Cardiac muscle cell (in vitro differentiated cells and primary cell): ENCODE measurements at regions not wholly inside any gene's neighbourhood (a gene's known extent, or its start where the extent isn't known, plus 50 kb on each side); places are given as distances from the start of the nearest gene placed in this dataset.
A peak's percentile ranks its signal among the peaks of the same experiment; 100 is the strongest.

ENCODE experiments used
- DNase-seq, 2 donors: peaks; one replicate each; pipeline versions ENCODE4 v3.0.0 to v3.0.0-alpha.2; 2010 to 2017; ENCODE audit warnings: low read depth in 1 of 2, low spot score in 1 of 2
- H3K27ac ChIP-seq: fragments of 200-600 bp; sonication (generic); 2 replicates; pipeline ENCODE4 v1.5.1; 2016
- H3K27me3 ChIP-seq: fragments of 200-600 bp; sonication (generic); 2 replicates; pipeline ENCODE4 v1.6.0; 2016; ENCODE audit warnings: control low read depth
- H3K36me3 ChIP-seq: fragments of 200-600 bp; sonication (generic); 2 replicates; pipeline ENCODE4 v1.5.1; 2016; ENCODE audit warnings: control low read depth
- H3K4me1 ChIP-seq: fragments of 200-600 bp; sonication (generic); 2 replicates; pipeline ENCODE4 v1.8.1; 2017; ENCODE audit warnings: low read depth, mild to moderate bottlenecking, mixed run types
- H3K4me3 ChIP-seq: fragments of 200-600 bp; sonication (generic); 2 replicates; pipeline ENCODE4 v1.5.1; 2016; ENCODE audit warnings: mild to moderate bottlenecking
- H3K9me3 ChIP-seq: fragments of 200-600 bp; sonication (generic); 2 replicates; pipeline ENCODE4 v1.5.1; 2017; ENCODE audit warnings: low read depth, mild to moderate bottlenecking, control low read depth
- CTCF ChIP-seq: IDR thresholded peaks from 2 replicates; pipeline ENCODE4 v1.5.1; 2012; ENCODE audit warnings: low read depth, mild to moderate bottlenecking, low read length

DNA sequence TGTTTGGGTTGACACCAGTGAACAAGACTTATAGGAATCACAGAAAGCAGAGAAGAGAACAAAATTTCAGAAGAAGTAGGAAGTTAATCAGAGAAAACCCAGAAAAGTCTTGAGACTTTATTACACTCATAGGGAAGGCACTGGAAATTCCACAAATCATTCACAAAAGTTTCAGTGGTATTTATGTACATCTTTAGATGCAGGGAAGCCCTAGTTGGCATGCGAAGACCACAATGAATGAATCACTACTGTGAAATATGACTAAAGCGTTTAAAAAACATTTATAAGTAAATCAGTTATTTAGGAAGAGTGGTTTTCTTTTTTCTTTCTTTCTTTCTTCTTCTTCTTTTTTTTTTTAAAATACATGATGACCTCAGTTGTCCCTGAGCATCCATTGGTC, 105.1 kb downstream of the NUP35 start:
- TF ChIP-seq CTCF = no peak
- no peak for DNase-seq
- Histone ChIP-seq H3K4me3 (no peak overlapping the region), H3K4me1 (peaks cover 11% of the 10 kb centered on the region), H3K27ac (no peak overlapping the region), H3K9me3 (no peaks in the 10 kb centered on the region), H3K27me3 (no peaks in the 10 kb centered on the region), H3K36me3 (no peaks in the 10 kb centered on the region)

DNA sequence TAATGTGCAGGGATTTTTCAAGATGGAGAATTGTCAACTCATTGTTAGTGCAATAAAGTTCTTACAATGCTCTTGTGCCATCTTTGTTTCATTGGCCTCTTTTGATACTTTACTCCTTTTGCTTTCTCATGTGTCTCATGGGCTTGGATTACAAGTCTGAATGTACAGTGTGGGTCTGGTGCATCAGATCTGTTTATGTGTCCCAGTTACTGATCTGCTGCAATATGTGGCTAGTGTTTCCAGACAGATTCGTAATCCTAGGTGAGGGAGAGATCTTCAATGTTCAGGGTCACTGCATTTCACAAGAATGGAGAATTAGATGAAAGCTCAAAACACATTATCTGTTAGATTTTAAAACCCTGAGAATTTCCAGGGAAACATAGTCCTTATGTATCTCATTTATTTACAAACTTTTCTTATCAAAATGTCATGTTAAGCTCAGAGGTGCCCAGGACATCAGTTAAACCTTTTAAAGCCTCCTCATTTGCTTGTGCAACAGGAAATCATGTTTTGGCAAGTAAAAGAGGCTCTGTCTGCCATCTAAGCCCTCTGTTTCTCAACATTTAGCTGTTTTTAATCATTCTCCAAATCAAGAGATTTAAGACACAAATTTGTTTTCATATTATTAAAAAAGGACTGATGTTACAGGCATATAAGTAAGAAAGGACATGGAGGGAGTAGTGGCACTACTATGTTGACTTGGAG, 108.1 kb downstream of the NUP35 start:
- Histone ChIP-seq H3K27ac (no peak overlapping the region), H3K4me3 (no peak overlapping the region), H3K4me1 (peaks cover 3% of the 10 kb centered on the region), H3K27me3 (no peaks in the 10 kb centered on the region), H3K9me3 (no peaks in the 10 kb centered on the region), H3K36me3 (no peaks in the 10 kb centered on the region)
- DNase-seq = peak in 1 of 2 donors; percentile 29
- TF ChIP-seq CTCF = no peak

GRCh38 chr2:183242937-183243336, 118.7 kb downstream of the NUP35 start:
- H3K4me1 ChIP-seq = no peaks in the 10 kb centered on the region
- no peak for TF ChIP-seq CTCF
- H3K27ac ChIP-seq = no peak overlapping the region
- no peaks in the 10 kb centered on the region for H3K27me3 ChIP-seq
- H3K36me3 ChIP-seq = no peaks in the 10 kb centered on the region
- H3K4me3 ChIP-seq = no peak overlapping the region
- peak; percentile 19 to 27 for DNase-seq
- H3K9me3 ChIP-seq = no peaks in the 10 kb centered on the region

DNA sequence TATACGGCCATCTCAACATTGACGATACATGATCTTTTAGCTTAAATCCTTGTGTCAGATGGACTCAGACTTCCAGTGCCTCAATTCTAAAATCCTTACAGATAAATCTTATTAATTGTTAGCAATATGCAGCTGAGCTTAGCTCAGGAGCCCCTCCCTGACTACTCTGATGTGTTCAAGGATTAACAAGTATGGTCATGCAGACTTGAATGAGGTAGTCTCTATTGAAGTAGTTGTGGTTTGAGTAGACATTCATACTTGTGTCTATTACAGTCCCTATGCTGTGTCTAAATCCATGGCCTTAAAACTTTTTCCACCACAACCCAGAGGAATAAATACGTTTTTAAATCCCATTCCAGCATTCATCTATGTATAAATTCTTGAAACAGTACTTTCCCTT, 119.5 kb downstream of the NUP35 start:
- no peaks in the 10 kb centered on the region for H3K27me3 ChIP-seq
- no peak overlapping the region for H3K4me3 ChIP-seq
- H3K36me3 ChIP-seq = no peaks in the 10 kb centered on the region
- DNase-seq = no peak
- H3K4me1 ChIP-seq = no peaks in the 10 kb centered on the region
- H3K9me3 ChIP-seq = no peaks in the 10 kb centered on the region
- H3K27ac ChIP-seq = no peak overlapping the region
- no peak for TF ChIP-seq CTCF

DNA sequence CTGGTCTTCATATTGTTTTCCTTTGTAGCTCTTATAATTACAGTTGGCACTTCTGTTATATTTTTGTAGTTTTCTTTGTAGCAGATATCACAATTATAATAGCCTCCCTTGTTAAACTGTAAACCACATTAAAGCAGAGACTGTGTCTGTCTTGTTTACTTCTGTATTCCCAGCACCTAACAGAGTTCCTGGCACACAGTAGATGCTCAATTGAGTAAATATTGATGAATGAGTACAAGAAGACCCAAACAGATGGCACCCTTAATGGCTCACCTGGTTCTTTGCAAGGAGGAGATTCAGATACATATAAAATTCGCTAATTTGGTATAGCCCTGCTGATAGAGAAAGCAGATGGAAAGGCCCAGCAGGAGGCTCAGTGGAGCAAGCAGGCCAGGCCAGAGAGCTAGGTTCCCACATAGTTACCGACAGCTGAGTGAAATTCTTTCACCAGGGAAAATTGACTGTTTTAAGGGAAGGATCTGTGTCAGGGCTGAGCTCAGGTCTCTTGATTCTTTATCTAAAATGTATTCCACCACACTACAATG, 120.1 kb downstream of the NUP35 start:
- Histone ChIP-seq H3K4me1 (no peaks in the 10 kb centered on the region), H3K27me3 (no peaks in the 10 kb centered on the region), H3K4me3 (no peak overlapping the region), H3K9me3 (no peaks in the 10 kb centered on the region), H3K36me3 (no peaks in the 10 kb centered on the region), H3K27ac (no peak overlapping the region)
- TF ChIP-seq CTCF = no peak
- DNase-seq = no peak
